ENCODE measurements at regions not wholly inside any gene's neighbourhood (a gene's known extent, or its start where the extent isn't known, plus 50 kb on each side); places are given as distances from the start of the nearest gene placed in this dataset.

DNA sequence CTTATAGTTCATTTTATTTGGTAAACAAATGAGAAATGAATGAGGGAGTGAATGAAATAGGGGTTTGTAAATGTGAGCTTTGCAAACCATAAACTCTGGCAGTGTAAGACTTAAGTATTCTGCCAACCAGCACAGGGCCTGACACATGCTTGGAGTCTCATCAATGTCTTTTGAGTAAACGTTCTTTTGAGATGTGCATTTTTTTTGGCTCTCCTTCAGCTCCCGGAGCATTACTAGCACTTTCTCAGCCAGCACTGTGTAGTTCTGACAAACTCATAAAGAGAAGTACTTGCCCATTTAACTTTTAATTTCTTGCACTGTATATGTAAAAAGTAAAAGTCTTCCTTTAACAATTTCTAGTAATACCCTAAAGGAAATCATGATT is 245.3 kb downstream of the HS3ST1 start:
- intact Hi-C loops (cut with DNase I): no loop called here
- Histone ChIP-seq H3K27ac (no peak overlapping the region), H3K36me3 (replicated peaks in 1 of 2) (no peaks in the 10 kb centered on the region), H3K4me3 (no peak overlapping the region), H3K4me1 (replicated peaks in 1 of 2) (no peaks in the 10 kb centered on the region), H3K9me3 (replicated peaks in 1 of 3) (no peaks in the 10 kb centered on the region), H3K27me3 (no peaks in the 10 kb centered on the region)
- no peak for TF ChIP-seq POLR2A (IDR thresholded peaks at IDR 0.05)
- no peak for TF ChIP-seq CTCF (IDR thresholded peaks at IDR 0.05)
- DNase-seq: no peak
- WGBS, 4 donors: 28 to 53% (median 39%) methylated on average over 2 of the region's 2 CpGs

GRCh38 chr4:11182586-11183355 is 245.9 kb downstream of the HS3ST1 start:
- no peak for DNase-seq
- no peaks in the 10 kb centered on the region for H3K9me3 ChIP-seq (replicated peaks in 1 of 3)
- no peak overlapping the region for H3K27ac ChIP-seq
- TF ChIP-seq CTCF (IDR thresholded peaks at IDR 0.05): no peak
- TF ChIP-seq POLR2A (IDR thresholded peaks at IDR 0.05): no peak
- H3K36me3 ChIP-seq (replicated peaks in 1 of 2): no peaks in the 10 kb centered on the region
- no peaks in the 10 kb centered on the region for H3K27me3 ChIP-seq
- no peaks in the 10 kb centered on the region for H3K4me1 ChIP-seq (replicated peaks in 1 of 2)
- intact Hi-C loops (cut with DNase I): no loop called here
- 68 to 93% (median 86%) methylated on average over 1 of the region's 1 CpG for WGBS, 4 donors
- no peak overlapping the region for H3K4me3 ChIP-seq

DNA sequence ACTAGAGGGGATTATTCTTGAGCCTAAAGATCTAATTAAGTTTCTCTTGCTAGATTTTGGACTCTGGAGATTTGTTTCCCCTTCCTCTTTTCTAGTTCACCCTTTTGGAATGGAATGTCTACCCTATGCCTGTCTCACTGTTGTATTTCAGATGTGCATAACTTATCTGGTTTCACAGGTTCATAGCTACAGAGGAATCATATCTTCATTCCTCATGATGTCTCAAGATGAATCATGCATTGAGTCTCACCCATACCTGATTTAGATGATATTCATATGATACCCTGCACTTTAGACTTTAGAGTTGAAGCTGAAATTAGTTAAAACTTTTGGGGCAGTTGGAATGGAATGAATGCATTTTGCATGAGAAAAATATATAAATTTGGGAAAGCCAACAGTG is 246.7 kb downstream of the HS3ST1 start:
- H3K9me3 ChIP-seq (replicated peaks in 1 of 3): no peaks in the 10 kb centered on the region
- H3K27ac ChIP-seq: no peak overlapping the region
- TF ChIP-seq CTCF (IDR thresholded peaks at IDR 0.05): no peak
- TF ChIP-seq POLR2A (IDR thresholded peaks at IDR 0.05): no peak
- no peak for DNase-seq
- intact Hi-C loops (cut with DNase I): no loop called here
- no peaks in the 10 kb centered on the region for H3K4me1 ChIP-seq (replicated peaks in 1 of 2)
- H3K4me3 ChIP-seq: no peak overlapping the region
- no peaks in the 10 kb centered on the region for H3K27me3 ChIP-seq
- H3K36me3 ChIP-seq (replicated peaks in 1 of 2): no peaks in the 10 kb centered on the region

DNA sequence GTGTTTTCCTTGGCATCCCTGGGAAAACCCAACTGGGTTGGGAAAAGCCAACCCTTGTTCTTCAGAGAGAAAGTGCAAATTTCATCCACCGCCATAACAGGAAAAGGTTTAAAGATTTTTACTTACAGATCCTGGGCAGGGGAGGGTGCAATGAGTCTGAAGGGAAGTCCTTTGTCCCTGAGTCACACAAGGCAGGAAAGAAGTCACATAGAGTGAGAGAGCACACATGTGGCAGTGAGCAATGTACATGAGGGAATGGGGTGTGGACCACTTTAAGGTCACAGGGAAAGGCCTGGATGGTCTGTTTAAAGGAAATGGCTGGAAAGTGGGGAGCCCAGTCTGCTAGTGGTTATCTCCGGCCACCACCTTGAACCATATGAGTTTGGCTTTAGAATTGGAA is 248.9 kb downstream of the HS3ST1 start:
- Histone ChIP-seq H3K27ac (no peak overlapping the region), H3K4me1 (replicated peaks in 1 of 2) (no peaks in the 10 kb centered on the region), H3K27me3 (no peaks in the 10 kb centered on the region), H3K4me3 (no peak overlapping the region), H3K9me3 (replicated peaks in 1 of 3) (no peaks in the 10 kb centered on the region), H3K36me3 (replicated peaks in 1 of 2) (no peaks in the 10 kb centered on the region)
- no peak for DNase-seq
- WGBS, 4 donors: 86 to 95% (median 90%) methylated on average over 2 of the region's 2 CpGs
- intact Hi-C loops (cut with DNase I): no loop called here
- TF ChIP-seq POLR2A (IDR thresholded peaks at IDR 0.05): no peak
- no peak for TF ChIP-seq CTCF (IDR thresholded peaks at IDR 0.05)

Measured in adrenal gland (tissue), 9 donors.